IMR-90 (cell line): ENCODE measurements at regions not wholly inside any gene's neighbourhood (a gene's known extent, or its start where the extent isn't known, plus 50 kb on each side); places are given as distances from the start of the nearest gene placed in this dataset.

Experiments used
- ATAC-seq: fragments of 200-7000 bp; cut with Tn5 transposase; 2 replicates; pipeline ENCODE4 v1.9.1; 2020; ENCODE audit warnings: low read depth, mild to moderate bottlenecking, moderate library complexity
- BruUV-seq: library from RNA; stranded (reverse); fragments of 400-500 nt; replicated peaks from 2 replicates; lab custom pipeline; 2021; lab: Mats Ljungman, UMichigan
- CTCF ChIA-PET: fragments of 300-600 bp; formaldehyde crosslinking; extraction: SDS; loops from one replicate; lab custom pipeline; 2021; ENCODE audit warnings: antibody characterized with exemption; lab: Yijun Ruan, JAX
- POLR2A ChIA-PET: fragments of 300-600 bp; sonication (Branson Sonifier 250); formaldehyde crosslinking; loops from one replicate; lab custom pipeline; 2022; ENCODE audit warnings: antibody characterized with exemption; ENCODE audit not compliant: unreplicated experiment; lab: Charles Lee
- DNase-seq: peaks from one replicate; pipeline ENCODE4 v3.0.0; 2013
- H2AFZ ChIP-seq: replicated peaks from 2 replicates; pipeline ENCODE3; 2013; ENCODE audit warnings: low read length, mild to moderate bottlenecking; ENCODE audit not compliant: poor library complexity
- H2AK5ac ChIP-seq: 2 replicates; pipeline ENCODE4 v1.6.1; 2013; ENCODE audit warnings: low read depth, low read length, inconsistent platforms
- H2AK9ac ChIP-seq: replicated peaks from 2 replicates; pipeline ENCODE3; 2013; ENCODE audit warnings: mild to moderate bottlenecking, low read depth, low read length, moderate library complexity; ENCODE audit not compliant: poor library complexity
- H2BK120ac ChIP-seq: 2 replicates; pipeline ENCODE4 v1.6.1; 2013; ENCODE audit warnings: low read depth, low read length, inconsistent platforms
- H2BK15ac ChIP-seq: 3 replicates; pipeline ENCODE4 v1.6.1; 2013; ENCODE audit warnings: low read depth, low read length, inconsistent platforms
- H2BK20ac ChIP-seq: 2 replicates; pipeline ENCODE4 v1.6.1; 2013; ENCODE audit warnings: low read depth, mild to moderate bottlenecking, inconsistent platforms, low read length, moderate library complexity
- H2BK5ac ChIP-seq: 2 replicates; pipeline ENCODE4 v1.6.1; 2013; ENCODE audit warnings: mild to moderate bottlenecking, low read depth, low read length, inconsistent platforms; ENCODE audit not compliant: poor library complexity, severe bottlenecking
- H3K14ac ChIP-seq: replicated peaks from 2 replicates; pipeline ENCODE4 v1.6.1; 2013; ENCODE audit warnings: low read depth, low read length, inconsistent platforms
- H3K18ac ChIP-seq: 2 replicates; pipeline ENCODE4 v1.6.1; 2013; ENCODE audit warnings: low read depth, low read length, control low read depth
- H3K23ac ChIP-seq: 2 replicates; pipeline ENCODE4 v1.6.1; 2013; ENCODE audit warnings: low read depth, low read length, inconsistent platforms
- H3K27ac ChIP-seq: 2 replicates; pipeline ENCODE4 v1.5.1; 2013; ENCODE audit warnings: mild to moderate bottlenecking, control low read depth, low read length; ENCODE audit not compliant: insufficient read depth
- H3K27me3 ChIP-seq: 2 replicates; pipeline ENCODE4 v1.6.1; 2013; ENCODE audit warnings: low read length; ENCODE audit not compliant: control insufficient read depth, insufficient read depth
- H3K36me3 ChIP-seq: 2 replicates; pipeline ENCODE4 v1.6.1; 2013; ENCODE audit warnings: low read length, mixed read lengths; ENCODE audit not compliant: control insufficient read depth, insufficient read depth
- H3K4ac ChIP-seq: 2 replicates; pipeline ENCODE4 v1.6.1; 2013; ENCODE audit warnings: low read depth, low read length, inconsistent platforms
- H3K4me1 ChIP-seq: 2 replicates; pipeline ENCODE4 v1.6.1; 2013; ENCODE audit warnings: low read length, mixed read lengths; ENCODE audit not compliant: control insufficient read depth, insufficient read depth
- H3K4me2 ChIP-seq: 2 replicates; pipeline ENCODE4 v1.6.1; 2013; ENCODE audit warnings: low read depth, mild to moderate bottlenecking, control low read depth, low read length, moderate library complexity
- H3K4me3 ChIP-seq: 2 replicates; pipeline ENCODE4 v1.5.1; 2013; ENCODE audit warnings: low read depth, mild to moderate bottlenecking, control low read depth, low read length, moderate library complexity; ENCODE audit not compliant: insufficient read depth
- H3K56ac ChIP-seq: 2 replicates; pipeline ENCODE4 v1.6.1; 2013; ENCODE audit warnings: low read length, inconsistent platforms; ENCODE audit not compliant: insufficient read depth; ENCODE audit errors: extremely low read depth
- H3K79me1 ChIP-seq, 2 experiments: 2 replicates each; pipeline ENCODE4 v1.6.1; 2013; ENCODE audit warnings: low read length in 2 of 2, inconsistent platforms in 1 of 2, low read depth in 1 of 2
- H3K9ac ChIP-seq: 2 replicates; pipeline ENCODE4 v1.6.1; 2013; ENCODE audit warnings: low read depth, low read length, control low read depth
- H3K9me1 ChIP-seq: 2 replicates; pipeline ENCODE4 v1.6.1; 2013; ENCODE audit warnings: low read length, inconsistent platforms; ENCODE audit not compliant: insufficient read depth
- H3K9me3 ChIP-seq: 2 replicates; pipeline ENCODE4 v1.6.1; 2013; ENCODE audit warnings: low read length; ENCODE audit not compliant: control insufficient read depth, insufficient read depth
- H4K20me1 ChIP-seq: 2 replicates; pipeline ENCODE4 v1.6.1; 2013; ENCODE audit warnings: low read length, inconsistent platforms; ENCODE audit not compliant: insufficient read depth
- H4K5ac ChIP-seq: 2 replicates; pipeline ENCODE4 v1.6.1; 2013; ENCODE audit warnings: mild to moderate bottlenecking, low read depth, low read length, control low read depth
- H4K8ac ChIP-seq, 2 experiments: 2 replicates each; pipeline ENCODE4 v1.6.1; 2013; ENCODE audit warnings: low read depth in 2 of 2, low read length in 2 of 2, control low read depth in 1 of 2, inconsistent platforms in 1 of 2
- H4K91ac ChIP-seq: 2 replicates; pipeline ENCODE4 v1.6.1; 2013; ENCODE audit warnings: low read depth, low read length, inconsistent platforms; ENCODE audit not compliant: insufficient read depth
- MXI1 ChIP-seq: IDR thresholded peaks from 2 replicates; pipeline ENCODE4 v1.6.1; 2012; ENCODE audit warnings: low read depth, mild to moderate bottlenecking, low read length, moderate library complexity, borderline replicate concordance
- RCOR1 ChIP-seq: IDR thresholded peaks from 2 replicates; pipeline ENCODE4 v1.6.1; 2012; ENCODE audit warnings: mild to moderate bottlenecking, low read length, improper control_type of control experiment; ENCODE audit not compliant: insufficient replicate concordance
- SMC3 ChIP-seq: fragments of 150-350 bp; IDR thresholded peaks from 2 replicates; pipeline ENCODE4 v1.6.1; 2016; ENCODE audit warnings: low read depth, mild to moderate bottlenecking, antibody characterized with exemption, low read length, moderate library complexity
- dilution Hi-C: fragments of 300-500 bp; cut with HindIII; formaldehyde crosslinking; loops from one replicate; pipeline ENCODE4 v1.14.3; 2018; ENCODE audit warnings: low sequenced_read_pairs; ENCODE audit not compliant: unreplicated experiment
- in situ Hi-C: fragments of 300-500 bp; cut with MboI; formaldehyde crosslinking; loops from 3 replicates; pipeline ENCODE4 v1.14.3; 2019; ENCODE audit warnings: low sequenced_read_pairs, inconsistent platforms, mixed read lengths
- intact Hi-C: fragments of 100-400 bp; cut with micrococcal nuclease; formaldehyde crosslinking; loops from 2 replicates; pipeline ENCODE4 v1.10.0; 2022

- no peak overlapping the region for H3K18ac ChIP-seq
- no peak overlapping the region for H4K8ac ChIP-seq
- no peak overlapping the region for H4K5ac ChIP-seq
- H4K91ac ChIP-seq = no peak overlapping the region
- H3K9ac ChIP-seq = no peak overlapping the region
- H2BK15ac ChIP-seq = no peak overlapping the region
- H3K14ac ChIP-seq = no peak overlapping the region
- no peaks in the 10 kb centered on the region for H3K9me3 ChIP-seq
- no peak overlapping the region for H2BK5ac ChIP-seq
- POLR2A ChIA-PET = no interaction called here
- TF ChIP-seq RCOR1 (no peak), SMC3 (no peak), MXI1 (no peak)
- no peaks in the 10 kb centered on the region for H3K36me3 ChIP-seq
- no peak overlapping the region for H3K4ac ChIP-seq
- H2AFZ ChIP-seq = no peak overlapping the region
- intact Hi-C loops = no loop called here
- H3K4me1 ChIP-seq = no peaks in the 10 kb centered on the region
- DNase-seq (no peak), ATAC-seq (no peak)
- no peak overlapping the region for H3K56ac ChIP-seq
- no peaks in the 10 kb centered on the region for H3K27me3 ChIP-seq
- no peak overlapping the region for H2AK9ac ChIP-seq
- no peak overlapping the region for H3K23ac ChIP-seq
- H4K20me1 ChIP-seq = no peaks in the 10 kb centered on the region
- CTCF ChIA-PET = no interaction called here
- H3K79me1 ChIP-seq = no peaks in the 10 kb centered on the region
- in situ Hi-C loops = no loop called here
- H2AK5ac ChIP-seq = no peak overlapping the region
- no peak overlapping the region for H3K4me3 ChIP-seq
- no peak overlapping the region for H3K4me2 ChIP-seq
- no peak overlapping the region for H2BK120ac ChIP-seq
- no peak overlapping the region for H3K27ac ChIP-seq
- no TSS peak for BruUV-seq
- dilution Hi-C loops = no loop called here
- H2BK20ac ChIP-seq = no peak overlapping the region
- no peaks in the 10 kb centered on the region for H3K9me1 ChIP-seq
These were observed 76.9 kb upstream of the EFCAB3 start for GRCh38 chr17:62303476-62303875.
